Activated gamma-delta T cell treated with anti-CD3 and anti-CD28 coated beads, Interleukin-2, amount 50 U/mL, for 16 hours (primary cell): ENCODE measurements at regions not wholly inside any gene's neighbourhood (a gene's known extent, or its start where the extent isn't known, plus 50 kb on each side); places are given as distances from the start of the nearest gene placed in this dataset.

Experiments used
- DNase-seq: peaks from one replicate; pipeline ENCODE4 v3.0.0-alpha.2; 2020; ENCODE audit warnings: low read depth

- no peak for DNase-seq
Observed at GRCh38 chr6:21997119-21998037, 299.5 kb downstream of the PRL start.

DNA sequence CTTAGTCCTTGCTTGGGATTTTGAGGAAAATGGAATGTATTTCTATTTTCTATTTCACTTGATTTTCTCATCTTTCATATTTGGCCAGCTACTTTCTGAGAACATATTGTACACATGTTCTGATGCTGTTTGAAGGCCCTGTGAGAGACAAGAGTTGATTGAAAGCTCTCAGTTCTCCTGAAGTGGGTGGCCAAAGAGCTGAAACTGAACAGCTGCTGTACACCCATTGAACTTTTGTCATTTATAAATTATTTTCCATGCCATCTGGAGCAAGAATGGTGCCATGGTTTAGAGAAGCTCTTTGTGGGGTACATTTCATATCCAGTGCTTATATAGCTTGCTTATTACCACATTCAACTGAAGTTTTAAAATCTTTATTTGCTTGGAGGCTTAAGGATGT lies 298.3 kb downstream of the PRL start:
- no peak for DNase-seq

- DNase-seq: no peak
Observed at GRCh38 chr6:21999012-21999528, 297.8 kb downstream of the PRL start.

- no peak for DNase-seq
Observed at GRCh38 chr6:21999741-22000140, 297.1 kb downstream of the PRL start.

DNA sequence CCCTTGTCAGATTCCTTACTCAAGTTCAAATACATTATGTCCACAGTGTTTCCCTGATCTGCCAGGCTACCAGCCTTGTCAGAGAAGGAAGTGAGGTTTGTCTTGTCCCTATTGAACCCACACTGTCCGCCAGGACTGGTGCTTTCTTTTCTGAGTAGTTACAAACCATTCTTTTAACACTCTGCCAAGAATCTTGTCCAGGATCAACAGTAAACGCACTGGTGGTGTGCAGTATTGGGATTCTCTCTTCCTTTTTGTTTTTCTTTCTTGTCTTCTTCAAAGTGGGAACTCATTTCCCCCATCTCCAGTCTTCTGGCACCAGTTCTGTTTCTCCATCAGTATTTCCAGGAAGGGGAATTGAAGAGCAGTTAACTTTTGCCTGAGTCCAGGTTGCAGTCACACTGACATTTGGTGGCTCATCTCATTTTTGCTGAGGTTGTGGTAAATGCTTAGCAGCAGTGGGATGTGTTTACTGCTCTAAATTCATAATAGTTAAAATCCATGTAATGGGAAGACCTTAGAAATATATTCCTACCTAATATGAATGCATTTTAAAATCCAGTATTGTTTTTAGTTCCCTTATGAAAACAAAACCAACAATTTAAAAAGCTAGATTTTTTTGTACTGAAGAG lies 295.3 kb downstream of the PRL start:
- no peak for DNase-seq

DNA sequence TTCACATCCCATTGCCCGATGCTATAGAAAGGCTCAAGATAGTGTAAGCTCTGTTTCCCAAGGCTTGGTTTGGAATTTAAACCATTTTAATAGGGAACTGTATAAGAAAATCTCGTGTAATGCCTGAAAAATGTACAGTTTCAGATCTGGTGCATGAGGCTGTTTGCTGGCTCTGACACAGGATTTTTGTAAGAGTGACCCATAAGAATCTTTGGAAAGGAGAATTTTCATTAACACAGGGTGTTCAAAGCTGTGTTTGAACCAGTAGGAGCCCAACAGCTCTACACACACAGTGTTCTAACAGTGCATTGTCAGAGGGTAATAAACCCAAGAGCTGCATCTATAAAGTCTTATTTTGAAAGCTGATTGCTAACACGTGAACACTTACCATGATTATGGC lies 293.5 kb downstream of the PRL start:
- no peak for DNase-seq

GRCh38 chr6:22006795-22007194 lies 290.0 kb downstream of the PRL start:
- DNase-seq: no peak

DNA sequence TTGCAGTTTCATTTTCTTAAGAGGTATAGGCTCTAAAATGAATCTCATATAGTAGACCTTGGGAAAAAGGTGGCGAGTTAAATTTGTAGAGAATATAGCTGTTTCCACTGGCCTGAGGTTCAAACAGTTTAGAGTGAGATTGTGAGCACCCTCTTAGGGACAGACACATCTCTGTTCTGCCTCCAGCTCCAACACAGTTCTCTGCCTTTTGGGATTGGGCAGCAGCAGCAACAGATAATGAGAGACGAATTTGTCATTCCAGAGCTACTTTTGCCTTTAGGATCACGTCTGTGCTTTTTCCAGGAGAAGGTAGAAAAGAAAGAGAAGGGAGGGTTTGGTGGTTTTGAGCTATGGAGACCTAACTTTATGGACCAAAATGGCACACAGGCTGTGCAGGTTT lies 289.4 kb downstream of the PRL start:
- DNase-seq: no peak

- no peak for DNase-seq
Observed at GRCh38 chr6:22008248-22008836, 288.5 kb downstream of the PRL start.

DNA sequence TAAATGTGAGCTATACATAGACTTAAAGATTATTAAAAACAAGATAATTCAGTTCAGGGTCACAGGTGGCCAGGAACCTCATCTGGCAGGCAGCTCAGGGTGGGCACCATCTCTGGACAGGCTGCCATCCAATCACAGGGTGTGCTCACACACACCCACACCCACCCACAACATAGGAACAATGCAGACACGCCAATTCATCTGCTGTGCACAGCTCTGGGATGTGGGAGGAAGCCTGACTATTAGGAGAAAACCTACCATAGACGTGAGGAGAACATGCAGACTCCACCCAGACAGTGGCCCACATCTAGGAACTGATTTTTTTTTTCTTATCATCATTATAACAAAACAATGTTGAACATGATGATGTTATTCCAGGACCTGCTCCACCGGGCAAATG lies 286.7 kb downstream of the PRL start:
- DNase-seq: no peak

DNA sequence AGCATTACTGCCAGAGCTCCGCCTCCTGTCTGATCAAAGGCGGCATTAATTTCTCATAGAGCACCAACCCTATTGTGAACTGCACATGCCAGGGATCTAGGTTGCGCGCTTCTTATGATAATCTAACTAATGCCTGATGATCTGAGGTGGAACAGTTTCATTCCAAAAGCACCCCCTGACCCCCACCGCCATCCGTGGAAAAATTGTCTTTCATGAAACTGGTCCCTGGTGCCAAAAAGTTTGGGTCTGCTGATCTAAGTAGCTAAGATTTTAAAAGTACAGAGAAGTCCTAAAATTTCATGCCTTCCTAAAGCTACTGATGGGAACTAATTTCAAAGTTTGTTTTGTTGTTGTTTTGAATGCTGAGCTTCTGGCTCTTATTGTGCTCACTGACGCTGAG lies 281.6 kb downstream of the PRL start:
- no peak for DNase-seq

GRCh38 chr6:22015944-22016343 lies 280.9 kb downstream of the PRL start:
- no peak for DNase-seq

DNA sequence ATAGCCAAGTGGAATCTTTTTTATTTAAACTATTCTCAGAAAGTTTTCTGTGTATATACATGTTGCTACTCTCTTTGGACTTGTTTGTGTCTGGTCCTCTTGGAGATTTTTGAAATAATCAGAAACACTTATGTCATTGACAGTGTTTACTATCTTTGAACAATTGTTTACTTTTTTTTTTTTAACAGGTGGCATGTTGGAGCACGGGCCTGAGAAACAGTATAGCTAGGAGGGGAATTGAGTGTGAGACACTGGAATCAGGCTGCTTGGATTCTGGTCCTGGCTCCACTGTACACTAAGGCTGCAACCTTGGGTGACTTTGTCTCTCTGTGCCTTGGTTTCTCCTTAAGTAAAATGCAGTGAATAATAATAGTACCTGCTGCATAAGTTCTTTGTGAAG lies 279.6 kb downstream of the PRL start:
- no peak for DNase-seq

GRCh38 chr6:22017766-22018165 lies 279.1 kb downstream of the PRL start:
- no peak for DNase-seq

- DNase-seq: no peak
Observed at GRCh38 chr6:22019857-22020256, 277.0 kb downstream of the PRL start.

- no peak for DNase-seq
Observed at GRCh38 chr6:22020299-22021003, 276.4 kb downstream of the PRL start.

- DNase-seq: no peak
Observed at GRCh38 chr6:22021966-22022365, 274.9 kb downstream of the PRL start.

DNA sequence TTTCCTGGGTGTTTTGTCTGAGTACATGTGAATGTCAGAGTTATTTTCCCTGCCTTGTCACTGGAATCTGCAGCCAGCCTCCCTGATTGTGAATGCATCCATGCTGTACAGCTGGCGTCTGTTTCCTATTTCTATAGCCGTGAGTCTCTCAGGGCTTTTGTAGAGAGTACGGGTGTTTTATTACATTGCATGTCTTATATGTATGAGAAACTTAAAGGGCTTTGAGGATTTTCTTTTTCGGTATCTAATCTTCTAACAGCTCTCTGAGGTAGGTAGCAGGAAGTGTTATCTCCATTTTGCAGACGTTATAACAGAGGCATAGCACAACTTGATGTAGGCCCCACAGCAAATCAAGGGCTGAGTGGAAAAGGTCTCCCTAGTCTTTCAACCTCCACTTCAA lies 272.9 kb downstream of the PRL start:
- no peak for DNase-seq

DNA sequence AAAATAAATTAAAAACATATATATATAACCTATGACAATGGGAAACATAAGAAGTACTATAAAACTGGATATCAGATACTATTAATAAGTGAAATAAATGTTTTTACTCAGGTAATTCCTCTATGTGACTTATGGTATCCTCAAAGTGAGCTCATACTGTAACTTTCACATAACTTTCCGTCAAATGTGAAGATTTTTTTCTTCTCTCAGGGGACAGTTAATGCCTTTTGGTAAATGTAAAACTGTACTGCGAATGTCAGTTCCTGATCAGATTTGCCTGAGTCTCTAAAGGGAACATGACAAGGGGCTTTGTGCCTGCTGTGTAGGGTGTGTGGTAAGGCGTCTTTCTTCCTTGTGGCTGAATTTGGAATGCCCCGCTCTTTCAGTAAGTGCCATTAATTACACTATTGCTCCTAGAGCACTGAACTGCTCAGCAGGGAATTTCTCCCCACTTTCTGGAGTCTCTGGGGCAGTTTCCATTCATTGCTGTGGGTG lies 271.8 kb downstream of the PRL start:
- DNase-seq: no peak

DNA sequence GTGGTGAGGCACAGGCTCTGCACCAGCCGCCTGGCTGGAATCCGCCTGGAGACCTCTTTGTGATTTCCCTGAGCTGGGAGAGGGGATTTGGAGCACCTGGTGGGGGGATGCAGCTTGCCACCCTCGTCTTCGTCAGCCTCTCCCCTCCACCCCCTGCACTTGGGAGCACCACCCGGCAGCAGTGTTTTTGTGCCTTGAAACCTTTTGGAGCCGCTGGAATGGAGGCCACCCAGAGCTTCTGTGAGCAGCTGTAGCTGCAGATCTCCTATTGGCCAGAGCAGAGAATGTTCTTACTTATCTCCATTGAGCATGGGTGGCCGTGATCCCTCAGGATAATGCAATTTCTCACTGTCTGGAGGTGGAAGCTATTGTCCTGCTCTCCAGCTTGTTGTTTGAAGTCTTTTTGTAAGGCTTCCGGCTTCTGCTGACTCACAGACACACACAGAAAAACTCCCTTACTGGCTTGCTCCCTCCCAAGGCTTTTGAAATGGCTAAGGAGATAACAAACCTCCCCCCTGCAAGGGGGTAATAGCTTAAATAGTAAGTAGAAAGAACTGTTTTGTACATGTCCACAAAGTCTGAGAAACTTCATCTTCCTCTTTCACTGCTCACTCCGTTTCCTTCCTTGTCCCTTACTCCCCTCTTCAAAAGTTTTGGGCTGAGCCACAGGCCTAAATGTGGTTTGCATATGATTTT lies 271.2 kb downstream of the PRL start:
- no peak for DNase-seq

DNA sequence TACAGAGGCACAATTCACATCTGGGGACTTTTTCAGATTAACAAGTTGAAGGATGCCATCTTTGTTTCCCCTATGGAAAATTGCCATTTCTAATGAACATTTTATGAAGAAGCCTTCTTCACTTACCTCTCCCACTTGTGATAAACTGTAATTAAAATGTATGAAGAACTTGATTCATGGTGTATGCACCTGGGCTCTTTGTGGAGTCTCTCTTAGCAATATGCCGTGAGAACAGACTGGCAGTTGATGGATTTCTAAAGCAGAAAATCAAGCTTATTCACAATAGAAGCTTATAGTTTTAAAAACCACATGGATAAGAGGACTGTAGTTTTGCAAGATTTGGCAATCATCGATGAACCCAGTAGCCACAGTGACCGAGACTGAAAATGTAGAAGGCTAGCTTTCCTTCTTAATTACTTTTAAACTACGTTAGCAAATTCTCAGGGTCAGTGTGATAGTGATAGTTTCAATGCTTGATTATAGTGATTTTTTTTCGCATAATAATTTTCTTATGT lies 270.6 kb downstream of the PRL start:
- no peak for DNase-seq
